ENCODE measurements at regions not wholly inside any gene's neighbourhood (a gene's known extent, or its start where the extent isn't known, plus 50 kb on each side); places are given as distances from the start of the nearest gene placed in this dataset.

DNA sequence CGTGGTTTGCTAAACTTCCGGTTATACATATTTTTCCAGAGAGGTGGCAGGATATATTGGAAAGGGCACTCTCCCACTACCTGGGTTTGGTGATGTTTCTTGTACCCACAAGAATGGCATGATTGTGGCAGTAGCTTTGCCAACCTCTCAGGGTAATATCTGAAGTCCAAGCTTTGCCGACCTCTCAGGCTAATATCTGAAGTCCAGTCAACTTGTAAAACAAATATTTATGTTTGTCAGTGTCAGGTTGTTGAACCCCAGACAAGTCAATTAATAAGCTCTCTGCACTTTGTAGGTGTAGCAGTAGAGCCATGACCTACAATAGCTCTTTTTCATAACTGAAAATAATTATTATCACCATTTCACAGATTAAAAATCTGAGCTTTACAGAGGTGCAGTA is 167.0 kb downstream of the POU4F1 start:
- TF ChIP-seq, protein P1, sequence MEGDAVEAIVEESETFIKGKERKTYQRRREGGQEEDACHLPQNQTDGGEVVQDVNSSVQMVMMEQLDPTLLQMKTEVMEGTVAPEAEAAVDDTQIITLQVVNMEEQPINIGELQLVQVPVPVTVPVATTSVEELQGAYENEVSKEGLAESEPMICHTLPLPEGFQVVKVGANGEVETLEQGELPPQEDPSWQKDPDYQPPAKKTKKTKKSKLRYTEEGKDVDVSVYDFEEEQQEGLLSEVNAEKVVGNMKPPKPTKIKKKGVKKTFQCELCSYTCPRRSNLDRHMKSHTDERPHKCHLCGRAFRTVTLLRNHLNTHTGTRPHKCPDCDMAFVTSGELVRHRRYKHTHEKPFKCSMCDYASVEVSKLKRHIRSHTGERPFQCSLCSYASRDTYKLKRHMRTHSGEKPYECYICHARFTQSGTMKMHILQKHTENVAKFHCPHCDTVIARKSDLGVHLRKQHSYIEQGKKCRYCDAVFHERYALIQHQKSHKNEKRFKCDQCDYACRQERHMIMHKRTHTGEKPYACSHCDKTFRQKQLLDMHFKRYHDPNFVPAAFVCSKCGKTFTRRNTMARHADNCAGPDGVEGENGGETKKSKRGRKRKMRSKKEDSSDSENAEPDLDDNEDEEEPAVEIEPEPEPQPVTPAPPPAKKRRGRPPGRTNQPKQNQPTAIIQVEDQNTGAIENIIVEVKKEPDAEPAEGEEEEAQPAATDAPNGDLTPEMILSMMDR (IDR thresholded peaks at IDR 0.05; ENCODE audit: poor library complexity) = no peak
- TF ChIP-seq EZH2 (IDR thresholded peaks at IDR 0.05; ENCODE audit: borderline replicate concordance) = no peak

Measured in hepatocyte (in vitro differentiated cells).